T-helper 1 cell (primary cell): ENCODE measurements at regions not wholly inside any gene's neighbourhood (a gene's known extent, or its start where the extent isn't known, plus 50 kb on each side); places are given as distances from the start of the nearest gene placed in this dataset.
"Not testable (repeated sequence)": the region's sequence is repeated elsewhere in the genome, so short reads cannot be mapped to it uniquely, and the experiment has no call there.

Experiments
- DNase-seq, 5 donors: peaks; one replicate each; pipeline ENCODE4 v3.0.0-alpha.2; 2012 to 2020

GRCh38 chr5:2569176-2569575 is 182.3 kb downstream of the IRX2 start:
- DNase-seq, result no peak

GRCh38 chr5:2566284-2566683 is 185.2 kb downstream of the IRX2 start:
- DNase-seq, result no peak

- no peak for DNase-seq
Observed at GRCh38 chr5:2565147-2565546, 186.3 kb downstream of the IRX2 start.

DNA sequence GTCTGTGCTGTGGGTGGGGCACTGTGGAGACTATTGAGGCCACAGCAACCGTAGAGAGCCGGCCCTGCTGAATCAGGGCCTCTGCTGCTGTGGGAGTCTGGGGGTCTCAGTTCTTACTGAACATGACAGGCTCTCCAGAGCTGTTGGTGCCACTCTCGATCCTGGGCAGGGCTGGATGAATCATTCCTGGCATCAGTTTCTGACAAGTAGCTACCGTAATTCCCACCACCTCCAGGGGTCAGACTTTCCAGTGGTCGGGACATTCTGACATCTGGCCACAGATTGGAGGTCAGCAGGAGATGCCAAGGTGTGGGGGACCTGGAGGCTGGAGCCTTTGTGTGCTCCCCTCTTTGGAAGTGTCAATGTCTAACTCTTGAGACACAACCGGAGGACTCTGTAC is 188.4 kb downstream of the IRX2 start:
- no peak for DNase-seq

GRCh38 chr5:2562036-2562435 is 189.4 kb downstream of the IRX2 start:
- no peak for DNase-seq

DNA sequence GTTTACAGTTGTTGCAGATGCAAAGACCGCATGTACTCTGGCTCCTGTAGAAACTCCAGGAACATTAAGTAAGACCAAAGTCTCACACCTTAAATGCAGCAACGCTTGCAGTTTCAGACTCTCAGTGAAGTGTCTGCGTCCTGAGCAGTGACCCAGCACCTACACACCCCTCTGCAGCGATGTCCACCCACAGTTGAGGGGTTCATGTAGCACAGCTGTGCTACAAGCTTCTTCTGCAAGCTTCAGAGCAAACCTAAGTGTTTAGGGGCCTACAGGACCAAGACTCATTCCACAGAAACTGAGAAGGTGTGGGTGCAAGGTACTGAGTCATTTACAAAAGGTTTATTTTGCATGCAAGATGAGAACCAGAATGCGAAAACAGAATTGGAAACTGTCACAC is 191.0 kb downstream of the IRX2 start:
- no peak for DNase-seq

DNA sequence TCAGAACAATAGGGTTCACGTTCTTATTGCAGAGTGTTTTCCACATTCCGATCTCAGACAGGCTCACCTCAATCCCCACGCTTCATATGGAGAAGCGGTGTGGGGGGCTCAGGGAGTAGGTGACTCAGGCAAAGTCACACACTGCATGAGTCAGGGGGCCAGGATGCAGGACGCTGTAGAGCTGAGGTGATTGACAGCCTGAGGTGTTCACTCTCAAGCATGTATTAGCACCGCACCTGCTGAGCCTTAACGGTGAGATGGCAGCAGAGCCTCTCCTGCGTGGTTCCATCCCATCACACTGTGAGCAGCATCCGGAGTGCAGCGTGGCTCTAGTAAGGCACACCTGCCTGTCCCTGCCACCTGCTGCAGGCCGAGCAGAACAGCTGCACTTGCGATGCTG is 194.0 kb downstream of the IRX2 start:
- DNase-seq, result no peak

- DNase-seq, result no peak
Observed at GRCh38 chr5:2556375-2556966, 195.0 kb downstream of the IRX2 start.

DNA sequence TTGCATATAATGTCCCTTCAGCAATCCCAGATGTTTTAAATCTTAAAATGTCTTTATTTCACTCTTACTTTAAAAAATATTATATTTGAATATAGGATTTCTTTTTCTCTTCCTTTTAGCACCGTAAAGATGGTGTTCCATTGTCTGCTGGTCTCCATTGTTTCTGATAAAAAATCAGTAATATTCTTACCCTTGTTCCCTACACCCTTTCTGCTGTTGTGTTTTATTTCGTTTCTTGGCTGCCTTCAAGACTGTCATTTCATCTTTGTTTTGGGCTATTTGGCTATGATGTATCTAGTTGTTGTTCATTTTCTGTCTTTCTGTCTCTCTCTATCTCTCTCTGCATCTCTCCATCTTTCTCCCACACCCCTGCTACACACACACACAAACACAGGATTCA is 197.9 kb downstream of the IRX2 start:
- no peak for DNase-seq

DNA sequence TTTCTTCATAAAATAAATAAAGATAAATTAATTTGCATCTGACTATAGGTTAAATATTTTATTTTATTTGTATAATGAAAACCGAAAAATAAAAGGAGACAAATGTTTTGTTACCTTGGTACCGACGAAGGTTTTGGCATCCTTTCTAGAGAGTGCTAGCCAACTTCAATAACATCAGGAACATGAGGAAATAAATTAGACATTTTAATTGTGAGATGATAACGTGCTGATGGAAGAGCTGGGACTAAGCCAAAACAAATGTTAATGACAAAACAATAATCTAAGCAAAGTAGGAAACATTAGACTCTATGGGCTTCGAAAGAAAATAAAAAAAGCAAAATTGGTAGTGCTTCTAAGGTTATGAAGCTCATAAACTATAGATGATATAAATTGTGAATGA is 201.0 kb downstream of the IRX2 start:
- no peak for DNase-seq

- no peak for DNase-seq
Observed at GRCh38 chr5:2549900-2550299, 201.6 kb downstream of the IRX2 start.

DNA sequence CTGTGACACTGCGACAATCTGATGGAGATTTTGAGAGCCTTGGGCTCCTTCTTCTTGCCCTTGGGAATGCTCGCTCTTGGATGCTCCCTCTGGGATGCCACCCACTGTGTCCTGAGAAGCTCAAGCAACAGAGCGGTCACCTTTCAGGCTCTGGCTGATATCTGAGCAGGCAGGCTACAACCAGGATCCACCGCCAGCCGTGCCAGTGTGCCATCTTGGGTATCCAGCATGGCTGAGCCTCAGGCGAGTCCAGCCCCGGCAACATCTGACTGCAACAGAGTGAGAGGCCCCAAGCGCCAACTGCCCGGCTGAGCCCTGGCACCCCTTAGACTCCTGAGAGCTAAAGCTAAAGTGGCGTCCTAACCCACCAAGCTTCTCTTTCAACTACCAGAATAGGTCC is 202.1 kb downstream of the IRX2 start:
- DNase-seq, result no peak

DNA sequence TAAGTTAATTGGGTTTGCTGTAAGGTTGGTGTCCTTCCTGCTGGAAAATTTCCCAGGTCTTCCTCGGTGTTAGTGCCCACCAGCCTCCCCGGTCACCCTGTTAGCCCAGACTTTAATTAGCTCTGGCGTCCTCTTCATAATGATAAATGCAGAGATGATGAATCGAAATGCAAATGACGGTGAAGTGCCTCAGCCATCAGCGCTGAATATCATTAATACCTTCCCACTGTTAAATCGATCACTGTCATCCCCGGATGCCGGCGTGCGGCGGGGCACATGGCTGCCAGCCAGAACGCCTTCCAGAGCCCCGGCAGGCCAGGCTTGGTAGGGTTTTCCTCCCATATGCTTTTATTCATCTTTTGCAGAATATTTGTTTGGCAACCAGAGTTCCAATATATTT is 204.5 kb downstream of the IRX2 start:
- DNase-seq, result no peak

DNA sequence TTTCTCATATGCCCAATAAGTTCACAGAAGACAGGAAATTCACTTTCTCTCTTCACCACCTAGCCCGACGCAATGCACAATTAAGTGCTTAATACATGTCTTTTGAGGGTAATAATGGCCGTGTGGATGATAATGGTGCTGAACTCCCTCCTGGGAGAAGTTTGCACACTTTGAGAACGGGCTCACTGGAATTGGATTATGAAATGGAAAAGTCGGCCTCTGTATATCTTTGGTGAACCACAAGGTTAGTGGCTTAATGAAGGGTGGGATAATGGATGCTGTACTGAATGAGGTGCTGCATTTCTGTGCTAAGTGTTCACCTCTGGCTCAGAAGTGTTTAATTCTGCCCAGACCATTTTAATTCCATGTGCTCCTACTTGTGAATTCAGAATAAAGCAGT is 207.5 kb downstream of the IRX2 start:
- DNase-seq, result no peak

GRCh38 chr5:2542821-2543220 is 208.7 kb downstream of the IRX2 start:
- DNase-seq, result no peak

DNA sequence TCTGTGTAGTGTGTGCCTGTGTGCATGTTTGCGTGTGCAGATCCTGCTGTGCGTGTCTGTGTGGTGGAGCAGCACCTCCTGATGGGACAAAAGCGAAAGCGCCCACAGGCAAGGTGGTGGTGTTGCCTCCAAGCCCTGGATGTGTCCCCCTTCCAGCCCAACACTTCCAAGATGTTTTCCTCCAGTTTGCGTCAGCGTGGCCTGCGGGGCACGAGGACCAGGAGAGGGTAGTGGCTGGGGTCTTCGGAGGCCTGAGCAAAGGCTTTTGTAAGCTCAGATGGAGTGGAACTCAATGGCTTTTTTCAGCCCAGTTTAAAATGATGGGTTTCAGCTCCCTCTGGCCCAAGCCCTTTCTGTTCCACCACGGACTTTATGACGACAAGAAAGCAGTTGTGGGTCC is 209.5 kb downstream of the IRX2 start:
- DNase-seq, result no peak

GRCh38 chr5:2538169-2538568 is 213.3 kb downstream of the IRX2 start:
- no peak for DNase-seq

DNA sequence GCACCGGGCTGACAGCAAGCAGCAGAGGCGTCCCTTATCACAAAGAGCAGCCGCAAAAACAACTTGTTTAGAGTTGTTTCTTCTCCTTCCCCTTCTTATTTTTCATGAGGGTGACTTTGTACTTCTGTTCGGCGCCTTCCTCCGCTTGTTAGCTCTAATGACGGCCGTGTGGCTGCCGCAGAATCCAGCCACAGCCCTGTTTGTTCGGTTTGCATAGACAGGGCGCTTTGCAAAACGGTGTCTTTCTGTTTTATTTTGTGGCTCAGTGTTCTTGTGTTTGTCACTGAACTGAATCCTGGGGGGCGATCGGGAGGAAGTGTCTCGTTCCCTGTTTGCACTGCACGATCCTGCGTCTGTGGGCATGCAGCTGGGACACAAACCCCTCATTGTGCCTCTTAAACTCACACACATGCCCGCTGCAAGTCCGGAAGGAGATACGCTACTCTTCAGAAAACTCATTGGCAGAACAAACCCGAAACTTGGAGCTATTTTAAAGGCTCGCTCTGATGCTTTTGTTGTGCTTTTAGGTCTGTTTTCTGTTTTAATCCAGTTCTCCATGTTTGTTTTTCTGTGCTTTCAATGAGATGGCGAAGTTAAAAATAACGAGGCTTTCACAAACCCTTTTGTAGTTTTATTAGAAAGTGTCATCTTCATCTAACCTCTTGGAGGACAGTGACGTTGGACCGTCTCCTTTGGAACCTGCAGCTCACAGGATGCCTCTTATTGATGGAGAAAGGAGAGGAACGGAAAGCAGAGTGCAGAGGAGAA is 213.9 kb downstream of the IRX2 start:
- DNase-seq, result no peak

DNA sequence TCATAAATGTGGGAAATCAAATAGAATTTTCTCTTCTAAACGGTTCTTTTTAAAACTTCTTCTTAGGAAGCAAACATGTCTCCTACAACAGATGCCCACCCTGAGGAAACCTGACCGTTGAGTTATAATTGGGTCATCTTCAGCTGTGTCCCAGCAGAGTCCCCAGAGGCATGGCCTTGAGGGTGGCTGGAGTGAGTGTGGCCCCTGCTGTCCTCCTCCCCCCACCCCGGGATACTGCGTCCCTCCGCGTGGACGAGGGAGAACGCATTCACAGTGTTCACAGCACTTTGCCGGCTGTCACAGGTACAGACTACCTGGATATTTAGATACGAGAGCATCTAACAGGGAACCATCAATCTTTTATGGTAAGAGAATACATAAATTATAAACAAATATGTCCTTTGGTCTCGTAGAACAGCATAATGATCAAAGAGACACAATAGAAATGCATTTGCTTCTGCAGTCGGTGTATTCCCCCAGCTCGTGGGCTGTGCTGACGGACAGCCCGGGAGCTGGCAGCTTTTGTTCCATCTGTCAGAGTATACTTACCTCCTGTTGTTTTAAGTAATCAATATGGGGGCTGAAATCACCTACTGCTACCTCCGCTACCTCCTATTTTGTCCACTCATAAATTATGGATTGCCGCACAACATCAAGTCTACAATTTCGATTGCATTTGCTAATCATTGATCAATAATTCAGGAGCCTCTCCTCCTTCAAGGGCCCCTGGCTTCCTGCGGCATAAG is 214.7 kb downstream of the IRX2 start:
- no peak for DNase-seq

GRCh38 chr5:2534970-2535369 is 216.5 kb downstream of the IRX2 start:
- no peak for DNase-seq

- no peak for DNase-seq
Observed at GRCh38 chr5:2534251-2534650, 217.2 kb downstream of the IRX2 start.

DNA sequence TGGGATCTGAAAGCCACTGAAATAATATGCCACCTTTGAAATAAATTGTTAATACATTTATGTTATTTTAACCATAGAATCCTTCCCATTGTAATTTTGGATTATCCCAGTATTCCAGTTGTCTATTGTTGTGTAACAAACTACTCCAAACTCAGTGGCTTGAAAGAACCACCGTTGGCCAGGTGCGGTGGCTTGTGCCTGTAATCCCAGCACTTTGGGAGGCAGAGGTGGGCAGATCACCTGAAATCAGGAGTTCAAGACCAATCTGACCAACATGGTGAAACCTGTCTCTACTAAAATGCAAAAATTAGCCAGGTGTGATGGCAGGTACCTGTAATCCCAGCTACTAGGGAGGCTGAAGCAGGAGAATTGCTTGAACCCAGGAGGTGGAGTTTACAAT is 217.6 kb downstream of the IRX2 start:
- not testable (repeated sequence) for DNase-seq

DNA sequence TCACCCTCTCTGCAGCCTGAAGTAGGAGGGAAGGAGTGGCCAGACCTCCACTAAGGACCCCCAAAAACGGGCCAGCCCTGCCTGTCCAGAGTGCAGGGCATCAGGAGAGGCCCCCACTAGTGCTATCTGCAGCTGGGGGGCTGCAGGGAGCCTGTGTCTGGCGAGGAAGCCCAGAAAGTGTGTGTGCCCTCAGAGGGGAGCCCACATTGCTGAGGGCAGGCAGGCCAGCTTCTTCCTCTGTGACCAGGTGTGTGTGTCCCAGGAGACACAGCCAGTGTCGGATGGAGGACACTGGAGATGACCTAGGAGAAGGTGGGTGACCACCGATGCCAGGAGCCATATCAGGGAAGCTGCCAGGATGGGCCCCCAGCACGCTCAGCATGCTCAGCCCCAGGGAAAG is 218.7 kb downstream of the IRX2 start:
- no peak for DNase-seq

DNA sequence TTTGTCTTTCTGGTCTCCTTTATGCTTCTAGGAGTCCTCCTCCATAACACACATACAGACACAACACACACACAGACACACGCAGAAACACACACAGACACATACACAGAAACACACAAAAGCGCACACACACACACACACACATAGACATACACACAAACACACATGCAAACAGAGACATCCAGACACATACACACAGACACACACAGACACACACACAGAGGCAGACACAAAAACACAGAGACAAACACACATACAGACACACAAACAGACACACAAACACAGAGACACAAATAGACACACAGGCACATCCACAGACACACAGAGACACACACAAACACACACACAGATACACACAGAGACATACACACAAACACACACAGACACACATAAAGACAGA is 220.2 kb downstream of the IRX2 start:
- no peak for DNase-seq
